Gastrocnemius medialis (tissue), 4 donors: ENCODE measurements at regions not wholly inside any gene's neighbourhood (a gene's known extent, or its start where the extent isn't known, plus 50 kb on each side); places are given as distances from the start of the nearest gene placed in this dataset.

Experiments
- ATAC-seq, 2 donors: fragments of 150-250 bp; one replicate each; pipeline ENCODE4 v1.9.1; 2016
- DNase-seq, 2 donors: peaks; one replicate each; pipeline ENCODE4 v3.0.0-alpha.2; 2019
- H3K27ac ChIP-seq, 4 donors: fragments of 200-600 bp; sonication (generic); 1 replicate in 1 of 4; 2 replicates in 3 of 4; pipeline ENCODE4 v1.5.1; 2016 to 2018; ENCODE audit warnings: mild to moderate bottlenecking in 2 of 4, moderate library complexity in 1 of 4
- H3K27me3 ChIP-seq, 3 donors: fragments of 200-600 bp; sonication (generic) in 2 of 3; 1 replicate in 1 of 3; 2 replicates in 2 of 3; pipeline versions ENCODE4 v1.5.1 to v1.6.0; 2016 to 2019; ENCODE audit warnings: mild to moderate bottlenecking in 1 of 3, moderate library complexity in 1 of 3
- H3K36me3 ChIP-seq, 2 donors: fragments of 200-600 bp; sonication (generic) in 1 of 2; one replicate each; pipeline ENCODE4 v1.5.1; 2017 to 2018
- H3K4me1 ChIP-seq, 2 donors: fragments of 200-600 bp; sonication (generic) in 1 of 2; one replicate each; pipeline ENCODE4 v1.5.1; 2016 to 2017; ENCODE audit warnings: mild to moderate bottlenecking in 2 of 2
- H3K4me3 ChIP-seq, 4 donors: fragments of 200-600 bp; sonication (generic) in 3 of 4; 1 replicate in 1 of 4; 2 replicates in 3 of 4; pipeline ENCODE4 v1.5.1; 2016 to 2019; ENCODE audit warnings: mild to moderate bottlenecking in 2 of 4
- H3K9me3 ChIP-seq, 3 donors: fragments of 200-600 bp; sonication (generic) in 2 of 3; 1 replicate in 1 of 3; 2 replicates in 2 of 3; pipeline ENCODE4 v1.5.1; 2016 to 2019
- CTCF ChIP-seq, 5 experiments: fragments of 450-650 bp in 3 of 5; fragments of 200-600 bp in 2 of 5; sonication (generic) in 2 of 5; IDR thresholded peaks in 4 of 5; conservative IDR thresholded peaks in 1 of 5; 1 replicate in 4 of 5; 2 replicates in 1 of 5; pipeline ENCODE4 v1.5.1; 2016 to 2019; ENCODE audit warnings: antibody characterized with exemption in 5 of 5, mild to moderate bottlenecking in 3 of 5, moderate library complexity in 3 of 5
- POLR2A ChIP-seq, 2 donors: fragments of 450-650 bp; IDR thresholded peaks; one replicate each; pipeline ENCODE4 v1.6.1; 2017; ENCODE audit warnings: antibody characterized with exemption in 2 of 2, mild to moderate bottlenecking in 2 of 2, moderate library complexity in 2 of 2
- in situ Hi-C, 4 donors: fragments of 200-750 bp; cut with MboI; loops; one replicate each; pipeline versions ENCODE4 v1.15.0 to v1.8.0; 2017; ENCODE audit warnings: low sequenced_read_pairs in 4 of 4
- intact Hi-C: fragments of 100-400 bp; cut with DNase I; formaldehyde crosslinking; loops from one replicate; pipeline ENCODE4 v1.15.1; 2023; ENCODE audit warnings: low total_unique reads

GRCh38 chr2:145547620-145548019, 1027.7 kb upstream of the ZEB2 start:
- no peak overlapping the region for H3K4me3 ChIP-seq
- DNase-seq: no peak
- H3K9me3 ChIP-seq: no peaks in the 10 kb centered on the region
- H3K4me1 ChIP-seq: no peaks in the 10 kb centered on the region
- H3K36me3 ChIP-seq: no peaks in the 10 kb centered on the region
- in situ Hi-C loops (no loop called here), intact Hi-C loops (no loop called here)
- H3K27ac ChIP-seq: no peak overlapping the region
- H3K27me3 ChIP-seq: no peaks in the 10 kb centered on the region
- TF ChIP-seq POLR2A (IDR thresholded peaks at IDR 0.05): no peak
- no peak for TF ChIP-seq CTCF (IDR thresholded peaks at IDR 0.05 in 4 of 5, conservative IDR thresholded peaks at IDR 0.05 in 1 of 5)
- no peak for ATAC-seq

GRCh38 chr2:145546091-145546490, 1026.2 kb upstream of the ZEB2 start:
- DNase-seq (no peak), ATAC-seq (no peak)
- H3K9me3 ChIP-seq: no peaks in the 10 kb centered on the region
- H3K27ac ChIP-seq: no peak overlapping the region
- no peaks in the 10 kb centered on the region for H3K36me3 ChIP-seq
- in situ Hi-C loops (no loop called here), intact Hi-C loops (no loop called here)
- H3K4me3 ChIP-seq: no peak overlapping the region
- no peak for TF ChIP-seq POLR2A (IDR thresholded peaks at IDR 0.05)
- TF ChIP-seq CTCF (IDR thresholded peaks at IDR 0.05 in 4 of 5, conservative IDR thresholded peaks at IDR 0.05 in 1 of 5): no peak
- no peaks in the 10 kb centered on the region for H3K4me1 ChIP-seq
- H3K27me3 ChIP-seq: no peaks in the 10 kb centered on the region

- TF ChIP-seq POLR2A (IDR thresholded peaks at IDR 0.05): no peak
- no peak for TF ChIP-seq CTCF (IDR thresholded peaks at IDR 0.05 in 4 of 5, conservative IDR thresholded peaks at IDR 0.05 in 1 of 5)
- in situ Hi-C loops: no loop called here
- Histone ChIP-seq H3K27ac (no peak overlapping the region), H3K4me3 (no peak overlapping the region), H3K4me1 (no peaks in the 10 kb centered on the region), H3K9me3 (no peaks in the 10 kb centered on the region), H3K27me3 (no peaks in the 10 kb centered on the region), H3K36me3 (no peaks in the 10 kb centered on the region)
- intact Hi-C loops: no loop called here
- DNase-seq: no peak
- ATAC-seq: no peak
These were observed 1023.9 kb upstream of the ZEB2 start for GRCh38 chr2:145543856-145544255.

GRCh38 chr2:145543155-145543554, 1023.2 kb upstream of the ZEB2 start:
- in situ Hi-C loops (no loop called here), intact Hi-C loops (no loop called here)
- Histone ChIP-seq H3K9me3 (no peaks in the 10 kb centered on the region), H3K27me3 (no peaks in the 10 kb centered on the region), H3K36me3 (no peaks in the 10 kb centered on the region), H3K4me3 (no peak overlapping the region), H3K27ac (no peak overlapping the region), H3K4me1 (no peaks in the 10 kb centered on the region)
- TF ChIP-seq POLR2A (IDR thresholded peaks at IDR 0.05) (no peak), CTCF (IDR thresholded peaks at IDR 0.05 in 4 of 5, conservative IDR thresholded peaks at IDR 0.05 in 1 of 5) (no peak)
- ATAC-seq (no peak), DNase-seq (no peak)

GRCh38 chr2:145541028-145541427, 1021.1 kb upstream of the ZEB2 start:
- H3K27ac ChIP-seq: no peak overlapping the region
- TF ChIP-seq POLR2A (IDR thresholded peaks at IDR 0.05) (no peak), CTCF (IDR thresholded peaks at IDR 0.05 in 4 of 5, conservative IDR thresholded peaks at IDR 0.05 in 1 of 5) (no peak)
- intact Hi-C loops: no loop called here
- DNase-seq (no peak), ATAC-seq (no peak)
- H3K4me1 ChIP-seq: no peaks in the 10 kb centered on the region
- no peak overlapping the region for H3K4me3 ChIP-seq
- H3K9me3 ChIP-seq: no peaks in the 10 kb centered on the region
- no peaks in the 10 kb centered on the region for H3K36me3 ChIP-seq
- in situ Hi-C loops: no loop called here
- H3K27me3 ChIP-seq: no peaks in the 10 kb centered on the region
